Common myeloid progenitor, CD34-positive (primary cell): ENCODE measurements at regions not wholly inside any gene's neighbourhood (a gene's known extent, or its start where the extent isn't known, plus 50 kb on each side); places are given as distances from the start of the nearest gene placed in this dataset.
"Not testable (repeated sequence)": the region's sequence is repeated elsewhere in the genome, so short reads cannot be mapped to it uniquely, and the experiment has no call there.

Experiments used
- CTCF ChIA-PET: fragments of 350-600 bp; sonication (Branson Sonifier 250); formaldehyde crosslinking; loops from one replicate; lab custom pipeline; 2021; ENCODE audit warnings: antibody characterized with exemption; lab: Charles Lee
- POLR2A ChIA-PET: fragments of 350-600 bp; sonication (Branson Sonifier 250); formaldehyde crosslinking; loops from one replicate; lab custom pipeline; 2021; ENCODE audit warnings: antibody characterized with exemption; lab: Charles Lee
- DNase-seq, 3 donors: peaks; one replicate each; pipeline versions ENCODE4 v3.0.0 to v3.0.0-alpha.2; 2013
- H3K27ac ChIP-seq, 2 experiments: 1 replicate in 1 of 2; 2 replicates in 1 of 2; pipeline ENCODE4 v1.7.0; 2013; ENCODE audit warnings: inconsistent platforms in 2 of 2, low read length in 2 of 2, mild to moderate bottlenecking in 2 of 2, low read depth in 1 of 2, moderate library complexity in 1 of 2; ENCODE audit not compliant: severe bottlenecking in 2 of 2, insufficient read depth in 1 of 2, poor library complexity in 1 of 2
- H3K27me3 ChIP-seq, 5 experiments: replicated peaks in 2 of 5; 1 replicate in 3 of 5; 2 replicates in 2 of 5; pipeline versions ENCODE4 v1.6.1 to v1.7.0; 2013; ENCODE audit warnings: low read length in 4 of 5, mild to moderate bottlenecking in 2 of 5, moderate library complexity in 2 of 5, inconsistent platforms in 1 of 5; ENCODE audit not compliant: insufficient read depth in 5 of 5, control insufficient read depth in 4 of 5
- H3K36me3 ChIP-seq, 4 experiments: 1 replicate in 2 of 4; 2 replicates in 2 of 4; pipeline versions ENCODE4 v1.6.1 to v1.7.0; 2013; ENCODE audit warnings: low read length in 3 of 4, control low read depth in 1 of 4, mild to moderate bottlenecking in 1 of 4; ENCODE audit not compliant: control insufficient read depth in 4 of 4, insufficient read depth in 4 of 4
- H3K4me1 ChIP-seq, 4 experiments: 1 replicate in 3 of 4; 2 replicates in 1 of 4; pipeline versions ENCODE4 v1.6.1 to v1.7.1; 2013; ENCODE audit warnings: low read length in 3 of 4, mild to moderate bottlenecking in 3 of 4, control low read depth in 1 of 4, inconsistent platforms in 1 of 4, moderate library complexity in 1 of 4; ENCODE audit not compliant: control insufficient read depth in 4 of 4, insufficient read depth in 4 of 4; ENCODE audit errors: control extremely low read depth in 1 of 4
- H3K4me3 ChIP-seq, 7 experiments: 1 replicate in 4 of 7; 2 replicates in 3 of 7; pipeline versions ENCODE4 v1.5.1 to v1.7.0; 2013; ENCODE audit warnings: mild to moderate bottlenecking in 7 of 7, low read length in 6 of 7, moderate library complexity in 6 of 7, inconsistent platforms in 2 of 7, low read depth in 2 of 7, control low read depth in 1 of 7; ENCODE audit not compliant: insufficient read depth in 4 of 7, control insufficient read depth in 1 of 7; ENCODE audit errors: extremely low read depth in 1 of 7
- H3K9me3 ChIP-seq, 5 experiments: 1 replicate in 4 of 5; 2 replicates in 1 of 5; pipeline versions ENCODE4 v1.6.1 to v1.7.1; 2013; ENCODE audit warnings: low read length in 4 of 5, mild to moderate bottlenecking in 2 of 5, inconsistent platforms in 1 of 5, low read depth in 1 of 5, moderate library complexity in 1 of 5; ENCODE audit not compliant: control insufficient read depth in 4 of 5, insufficient read depth in 2 of 5; ENCODE audit errors: control extremely low read depth in 1 of 5
- WGBS: methylation state at CpG from one replicate; pipeline ENCODE4 v1.1.5; 2013; ENCODE audit not compliant: insufficient coverage; 5-methylcytosine and 5-hydroxymethylcytosine counted together

DNA sequence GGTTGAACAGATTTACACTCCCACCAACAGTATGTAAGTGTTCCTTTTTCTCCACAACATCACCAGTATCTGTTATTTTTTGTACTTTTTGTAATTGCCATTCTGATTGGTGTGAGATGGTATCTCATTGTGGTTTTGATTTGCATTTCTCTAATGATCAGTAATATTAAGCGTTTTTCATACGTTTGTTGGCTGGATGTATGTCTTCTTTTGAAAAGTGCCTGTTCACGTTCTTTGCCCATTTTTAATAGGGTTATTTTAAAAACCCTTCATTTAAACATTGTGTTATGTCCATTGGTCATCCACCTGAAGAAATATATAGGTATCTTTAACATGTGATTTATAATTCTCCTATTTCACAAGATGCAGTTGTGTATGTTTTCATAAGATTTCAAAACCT is 291.3 kb downstream of the SEMA3D start:
- Histone ChIP-seq H3K27ac (no peak overlapping the region), H3K9me3 (no peaks in the 10 kb centered on the region), H3K36me3 (no peaks in the 10 kb centered on the region), H3K4me1 (no peaks in the 10 kb centered on the region), H3K4me3 (no peak overlapping the region), H3K27me3 (no peaks in the 10 kb centered on the region)
- CTCF ChIA-PET: interaction anchor here (1.0 kb wide), 1 partner anchor 12 kb away, joined by 4 read pairs; no protein-coding TSS in a partner anchor
- WGBS: 100% methylated on average over 1 of the region's 3 CpGs
- POLR2A ChIA-PET: no interaction called here
- DNase-seq: no peak

DNA sequence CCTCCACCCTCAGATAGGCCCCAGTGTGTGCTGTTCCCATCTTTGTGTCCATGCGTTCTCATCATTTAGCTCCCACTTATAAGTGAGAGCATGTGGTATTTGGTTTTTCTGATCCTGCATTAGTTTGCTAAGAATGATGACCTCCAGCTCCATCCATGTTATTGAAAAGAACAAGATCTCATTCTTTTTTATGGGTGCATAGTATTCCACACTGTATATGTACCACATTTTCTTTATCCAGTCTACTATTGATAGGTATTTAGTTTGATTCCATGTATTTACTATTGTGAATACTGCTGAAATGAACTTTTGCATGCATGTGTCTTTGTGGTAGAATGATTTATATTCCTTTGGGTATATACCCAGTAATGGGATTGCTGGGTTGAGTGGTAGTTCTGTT is 303.3 kb downstream of the SEMA3D start:
- H3K27ac ChIP-seq, H3K9me3 ChIP-seq, POLR2A ChIA-PET, H3K4me1 ChIP-seq, H3K36me3 ChIP-seq, H3K27me3 ChIP-seq, H3K4me3 ChIP-seq, DNase-seq, CTCF ChIA-PET: not testable (repeated sequence)
- WGBS: no CpG with 5 or more reads among the region's 1 CpG

DNA sequence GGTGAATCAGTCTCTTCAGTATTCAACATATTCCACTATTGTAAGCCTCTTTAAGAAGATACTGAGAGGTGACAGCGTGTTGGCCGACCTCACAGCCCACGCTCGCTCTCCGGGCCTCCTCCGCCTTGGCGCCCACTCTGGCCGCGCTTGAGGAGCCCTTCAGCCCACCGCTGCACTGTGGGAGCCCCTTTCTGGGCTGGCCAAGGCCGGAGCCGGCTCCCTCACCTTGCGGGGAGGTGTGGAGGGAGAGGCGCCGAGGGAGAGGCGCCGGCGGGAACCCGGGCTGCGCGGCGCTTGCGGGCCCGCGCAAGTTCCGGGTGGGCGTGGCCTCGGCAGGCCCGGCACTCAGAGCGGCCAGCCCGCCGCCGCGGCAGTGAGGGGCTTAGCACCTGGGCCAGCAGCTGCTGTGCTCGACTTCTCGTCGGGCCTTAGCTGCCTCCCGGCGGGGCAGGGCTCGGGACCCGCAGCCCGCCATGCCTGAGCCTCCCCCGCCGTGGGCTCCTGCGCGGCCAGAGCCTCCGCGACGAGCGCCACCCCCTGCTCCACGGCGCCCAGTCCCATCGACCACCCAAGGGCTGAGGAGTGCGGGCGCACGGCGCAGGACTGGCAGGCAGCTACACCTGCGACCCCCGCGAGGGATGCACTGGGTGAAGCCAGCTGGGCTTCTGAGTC is 306.4 kb downstream of the SEMA3D start:
- H3K9me3 ChIP-seq, H3K27me3 ChIP-seq, H3K27ac ChIP-seq, DNase-seq, H3K4me1 ChIP-seq, CTCF ChIA-PET, H3K36me3 ChIP-seq, POLR2A ChIA-PET, H3K4me3 ChIP-seq: not testable (repeated sequence)
- WGBS: 98% methylated on average over 52 of the region's 60 CpGs

DNA sequence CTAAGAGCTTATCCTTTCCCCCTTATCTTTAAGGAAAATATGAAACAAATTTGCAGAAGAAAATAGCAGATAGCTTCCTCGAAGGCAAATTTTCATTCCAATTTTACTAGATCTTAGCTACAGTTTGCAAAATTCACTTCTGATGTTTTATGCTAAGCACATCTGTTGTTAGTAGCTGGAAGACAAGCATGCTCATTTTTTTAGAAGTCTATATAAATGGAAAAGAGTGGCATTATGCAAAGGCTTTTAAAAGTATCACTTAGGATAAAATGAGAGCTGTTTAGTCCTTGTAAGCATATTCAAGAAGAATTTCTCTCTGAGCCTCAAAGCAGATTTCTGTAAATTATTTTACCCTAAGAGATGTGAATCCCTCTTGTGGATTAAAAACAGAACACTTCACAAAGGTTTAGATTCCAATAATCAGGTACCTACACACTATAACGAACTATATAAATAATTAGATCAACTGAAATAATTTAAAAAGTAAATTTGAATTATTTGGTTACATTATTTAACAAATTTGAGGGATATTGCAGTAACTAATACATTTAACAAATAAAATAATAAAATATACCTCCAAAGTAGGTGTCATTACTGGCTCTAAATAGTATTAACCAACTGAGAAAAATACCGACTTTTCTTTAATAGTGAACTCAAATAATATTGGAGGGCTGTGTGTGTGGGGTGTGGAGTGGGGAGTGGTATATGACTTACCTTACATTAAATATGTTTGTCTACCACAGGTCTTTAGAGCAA is 307.1 kb downstream of the SEMA3D start:
- peak overlapping the region in 1 of 2 experiments; percentile 18 for H3K27ac ChIP-seq
- peaks cover 0 to 3% (median 0%) of the 10 kb centered on the region in 5 experiments for H3K9me3 ChIP-seq
- no peaks in the 10 kb centered on the region for H3K36me3 ChIP-seq
- H3K27me3 ChIP-seq: no peaks in the 10 kb centered on the region
- no peak overlapping the region for H3K4me3 ChIP-seq
- no peak for DNase-seq
- CTCF ChIA-PET: no interaction called here
- H3K4me1 ChIP-seq: no peaks in the 10 kb centered on the region
- POLR2A ChIA-PET: no interaction called here
- no CpG with 5 or more reads among the region's 3 CpGs for WGBS

DNA sequence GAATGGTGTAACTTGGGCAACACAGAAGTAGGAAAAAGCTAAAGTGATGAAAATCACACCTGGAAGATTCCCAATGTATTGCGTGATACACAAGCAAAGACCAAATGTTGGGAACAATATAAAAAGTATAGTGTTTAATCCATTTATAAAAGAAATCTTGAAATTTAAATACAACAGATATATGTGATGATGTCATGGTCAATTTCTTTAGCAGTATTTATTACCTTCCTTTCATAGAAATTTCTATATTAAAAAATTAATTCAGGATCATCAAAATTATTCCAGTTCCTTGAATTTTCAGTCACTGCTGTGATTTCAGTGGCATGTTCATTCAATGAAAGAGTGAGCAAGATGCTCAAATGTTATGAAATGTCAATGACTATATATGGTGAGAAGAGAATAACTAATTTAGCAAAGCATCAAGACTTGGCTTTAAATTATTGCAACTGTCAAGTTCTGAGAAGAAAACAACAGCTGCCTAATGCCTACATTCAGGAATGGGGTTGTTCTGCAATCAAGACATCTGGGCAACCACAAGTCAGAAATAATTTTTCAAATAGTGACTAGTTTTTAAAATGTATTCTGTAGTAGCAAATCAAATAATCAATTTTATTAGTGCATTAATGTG is 308.8 kb downstream of the SEMA3D start:
- H3K36me3 ChIP-seq: no peaks in the 10 kb centered on the region
- POLR2A ChIA-PET: no interaction called here
- DNase-seq: no peak
- no peak overlapping the region for H3K27ac ChIP-seq
- CTCF ChIA-PET: no interaction called here
- no peaks in the 10 kb centered on the region for H3K9me3 ChIP-seq
- no peaks in the 10 kb centered on the region for H3K4me1 ChIP-seq
- WGBS: no CpG with 5 or more reads among the region's 1 CpG
- H3K27me3 ChIP-seq: no peaks in the 10 kb centered on the region
- H3K4me3 ChIP-seq: no peak overlapping the region

DNA sequence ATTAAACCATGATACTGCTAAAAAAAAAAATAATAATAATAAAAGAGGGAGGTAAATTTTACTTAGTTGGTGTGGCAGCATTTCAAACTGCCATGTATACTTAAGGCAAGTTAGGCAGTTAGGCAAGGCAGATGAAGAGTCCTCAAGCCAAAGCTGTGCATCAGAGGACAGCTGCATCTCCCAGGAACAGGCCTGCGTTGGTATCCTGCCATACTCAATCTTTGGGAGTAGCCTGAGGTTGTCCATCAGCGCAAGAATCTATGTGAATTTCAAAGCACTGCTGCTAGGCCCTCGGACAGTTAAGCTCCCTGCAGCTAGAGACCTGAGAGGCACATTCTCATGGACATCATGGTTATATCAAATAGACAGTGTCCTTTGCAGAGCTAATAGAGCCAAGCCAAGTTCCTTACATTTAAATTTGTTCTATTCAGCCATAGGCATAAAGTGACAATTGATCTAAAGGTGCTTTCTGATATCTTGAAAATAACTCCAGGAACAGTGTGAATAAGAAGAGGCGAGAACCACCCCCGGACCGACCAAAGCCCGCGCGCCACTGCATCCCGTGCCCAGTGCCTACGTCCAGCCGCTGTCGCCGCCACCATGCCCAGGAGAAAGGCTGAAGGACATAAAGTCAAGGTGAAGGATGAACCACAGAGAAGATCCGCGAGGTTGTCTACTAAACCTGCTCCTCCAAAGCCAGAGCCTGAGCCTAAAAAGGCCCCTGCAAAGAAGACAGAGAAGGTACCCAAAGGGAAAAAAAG is 310.6 kb downstream of the SEMA3D start:
- CTCF ChIA-PET: no interaction called here
- Histone ChIP-seq H3K4me1 (no peaks in the 10 kb centered on the region), H3K27me3 (no peaks in the 10 kb centered on the region), H3K9me3 (no peaks in the 10 kb centered on the region), H3K36me3 (no peaks in the 10 kb centered on the region), H3K27ac (no peak overlapping the region), H3K4me3 (no peak overlapping the region)
- no peak for DNase-seq
- WGBS: 95% methylated on average over 15 of the region's 16 CpGs
- POLR2A ChIA-PET: no interaction called here
